NCI-H345 (cell line): ENCODE measurements at regions not wholly inside any gene's neighbourhood (a gene's known extent, or its start where the extent isn't known, plus 50 kb on each side); places are given as distances from the start of the nearest gene placed in this dataset.

Experiments used
- DNase-seq: peaks from one replicate; lab custom pipeline; 2025; lab: John Stamatoyannopoulos, UW

GRCh38 chr11:11177156-11177808, 175.8 kb downstream of the CSNK2A3 start:
- DNase-seq, result no peak

DNA sequence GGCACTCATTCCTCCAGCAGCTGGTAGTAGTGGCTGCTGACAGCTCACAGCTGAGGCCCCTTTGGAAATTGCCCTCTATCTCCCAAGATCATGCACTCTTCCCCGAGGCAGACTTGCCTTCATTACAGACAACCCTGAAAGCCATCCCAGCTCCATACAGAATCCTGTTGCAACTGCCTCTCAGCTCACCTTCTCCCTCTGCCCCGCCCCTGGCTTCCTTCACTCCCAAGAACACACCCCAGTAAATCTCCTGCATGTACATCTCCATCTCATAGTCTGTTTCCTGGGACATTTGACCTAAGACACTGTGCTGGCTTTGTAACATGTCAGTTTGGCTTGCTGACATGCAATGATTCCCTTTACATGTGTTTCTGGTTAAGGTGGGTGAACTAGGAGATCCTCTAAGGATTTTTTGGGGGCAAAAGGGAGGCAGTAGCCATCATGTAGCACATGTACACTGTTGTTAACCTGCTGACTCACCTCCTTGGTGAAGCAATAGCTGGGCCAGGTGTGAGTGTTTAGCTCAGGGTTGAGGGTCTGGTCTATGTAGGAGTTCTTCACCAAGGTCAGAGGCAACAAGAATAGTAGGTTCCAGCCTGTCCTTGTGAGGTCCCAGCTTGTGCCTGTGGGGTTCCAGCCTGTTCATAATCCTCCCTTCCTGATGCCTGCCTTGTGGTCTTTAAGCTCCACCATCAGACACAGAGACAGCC, 179.6 kb downstream of the CSNK2A3 start:
- no peak for DNase-seq

GRCh38 chr11:11171854-11172253, 181.2 kb downstream of the CSNK2A3 start:
- DNase-seq, result no peak

DNA sequence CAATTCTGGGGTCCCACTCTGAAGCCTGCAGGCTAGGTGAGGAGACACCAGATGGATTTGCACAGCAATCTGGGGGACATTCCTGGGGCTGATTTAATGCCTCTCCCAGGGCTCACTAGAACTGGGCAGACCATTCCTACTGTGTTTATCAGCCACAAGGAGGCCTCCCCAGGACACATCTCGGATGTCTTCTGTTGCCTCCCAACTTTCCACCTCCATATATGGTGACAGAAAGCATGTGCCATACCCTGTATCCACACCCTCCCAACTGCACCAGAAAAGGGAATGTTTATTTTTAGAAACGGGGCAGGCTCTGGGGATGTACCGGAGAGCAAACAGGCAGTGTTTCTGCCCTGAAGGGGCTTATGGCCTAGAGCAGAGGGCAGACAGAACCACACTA, 181.8 kb downstream of the CSNK2A3 start:
- no peak for DNase-seq

- DNase-seq, result no peak
Observed at GRCh38 chr11:11170352-11171084, 182.5 kb downstream of the CSNK2A3 start.

- DNase-seq, result no peak
Observed at GRCh38 chr11:11169715-11170351, 183.2 kb downstream of the CSNK2A3 start.

DNA sequence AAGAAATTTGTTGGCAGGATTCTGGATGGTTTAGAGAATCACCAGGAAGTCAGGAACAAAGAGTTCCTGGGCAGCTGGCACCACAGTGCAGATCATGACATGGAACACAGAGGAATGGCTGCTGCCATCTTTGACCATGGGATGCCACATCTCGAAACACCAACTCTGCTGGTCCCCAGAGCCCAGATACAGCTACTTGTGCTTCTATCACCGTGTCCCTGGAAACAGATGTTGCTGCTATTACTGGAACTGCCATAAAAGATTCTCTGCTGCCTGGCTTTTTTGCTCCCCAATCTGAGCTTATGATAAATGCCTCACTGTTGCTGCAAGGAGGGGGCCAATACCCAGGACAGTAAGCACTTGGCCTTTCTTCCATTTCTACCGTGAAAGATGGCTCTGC, 185.2 kb downstream of the CSNK2A3 start:
- no peak for DNase-seq

- DNase-seq, result no peak
Observed at GRCh38 chr11:11164334-11164690, 188.7 kb downstream of the CSNK2A3 start.

- DNase-seq, result no peak
Observed at GRCh38 chr11:11163669-11164333, 189.2 kb downstream of the CSNK2A3 start.

DNA sequence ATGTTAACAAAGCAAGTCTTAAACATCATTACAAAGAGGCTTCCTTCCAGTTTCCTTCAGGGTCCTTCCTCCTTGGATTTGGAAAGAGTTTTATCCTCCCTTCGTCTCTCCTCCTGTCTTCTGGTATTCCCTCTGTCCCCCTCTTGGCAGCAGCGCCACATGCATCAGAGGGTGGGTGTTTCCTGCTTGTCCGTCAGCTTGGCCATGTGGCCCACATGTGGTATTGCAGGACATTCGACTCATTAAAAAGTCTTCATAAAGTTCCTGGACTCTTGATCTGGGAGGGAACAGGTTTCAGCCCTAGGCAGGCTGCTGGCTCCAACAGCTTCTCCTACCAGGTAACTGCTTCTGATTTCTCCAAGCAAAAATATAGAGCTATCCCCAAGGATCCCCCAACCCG, 189.8 kb downstream of the CSNK2A3 start:
- DNase-seq, result no peak

DNA sequence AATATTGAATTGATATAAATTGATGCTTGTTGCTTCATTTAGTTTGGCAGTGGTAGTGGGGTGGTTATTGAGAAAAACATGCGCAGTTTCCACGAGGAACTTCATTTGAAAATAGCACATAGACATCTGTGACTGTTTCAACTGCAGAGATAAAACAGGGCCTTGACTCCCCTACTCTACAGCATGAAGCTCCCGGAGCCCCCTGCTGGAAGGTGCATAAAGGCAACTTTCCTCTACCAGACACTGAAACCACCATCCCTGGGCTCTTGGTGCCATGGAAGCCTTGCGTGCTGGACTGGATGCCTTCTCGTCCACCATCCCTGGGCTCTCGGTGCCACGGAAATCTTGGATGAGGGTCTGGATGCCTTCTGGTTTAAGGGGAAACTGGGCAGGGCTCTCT, 195.9 kb downstream of the CSNK2A3 start:
- peak; percentile 10 for DNase-seq

- DNase-seq, result no peak
Observed at GRCh38 chr11:11155962-11156815, 196.9 kb downstream of the CSNK2A3 start.

GRCh38 chr11:11152877-11153276, 200.2 kb downstream of the CSNK2A3 start:
- no peak for DNase-seq

DNA sequence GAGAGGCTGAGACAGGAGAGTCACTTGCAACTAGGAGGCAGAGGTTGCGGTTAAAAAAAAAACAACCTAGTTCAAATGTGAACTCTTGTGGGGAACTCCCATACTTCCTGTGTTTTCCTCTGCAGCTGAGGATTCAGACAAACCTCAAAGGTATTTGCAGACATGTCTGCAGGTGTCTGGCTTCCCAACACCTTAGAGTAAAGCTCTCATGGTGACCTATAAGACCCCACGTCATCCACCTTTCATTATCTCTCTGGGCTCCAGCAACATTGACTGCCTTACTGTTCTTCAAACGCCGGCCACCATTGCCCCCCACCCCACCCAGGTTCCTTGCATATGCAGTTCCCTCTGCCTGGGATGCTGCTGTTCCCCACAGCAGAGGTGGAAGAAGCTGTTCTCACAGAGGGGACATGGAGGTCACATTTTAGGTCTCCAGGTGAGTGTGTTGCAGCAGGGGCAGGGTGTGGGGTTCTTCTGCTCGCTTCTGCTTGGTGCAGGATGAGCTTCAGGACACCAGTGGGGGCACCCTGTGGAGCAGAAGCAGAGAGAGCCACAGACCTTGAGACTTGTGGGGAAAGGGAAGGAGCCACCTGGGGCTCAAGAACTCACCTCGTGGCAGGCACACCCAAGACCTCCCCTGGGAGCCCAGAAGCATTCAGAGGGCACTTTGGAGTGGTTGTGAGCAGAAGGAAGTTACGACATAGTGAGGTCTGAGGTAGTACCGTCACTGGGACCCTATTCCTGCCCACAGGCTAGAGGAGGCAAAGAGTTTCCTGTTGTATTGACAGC, 203.2 kb downstream of the CSNK2A3 start:
- DNase-seq, result no peak

DNA sequence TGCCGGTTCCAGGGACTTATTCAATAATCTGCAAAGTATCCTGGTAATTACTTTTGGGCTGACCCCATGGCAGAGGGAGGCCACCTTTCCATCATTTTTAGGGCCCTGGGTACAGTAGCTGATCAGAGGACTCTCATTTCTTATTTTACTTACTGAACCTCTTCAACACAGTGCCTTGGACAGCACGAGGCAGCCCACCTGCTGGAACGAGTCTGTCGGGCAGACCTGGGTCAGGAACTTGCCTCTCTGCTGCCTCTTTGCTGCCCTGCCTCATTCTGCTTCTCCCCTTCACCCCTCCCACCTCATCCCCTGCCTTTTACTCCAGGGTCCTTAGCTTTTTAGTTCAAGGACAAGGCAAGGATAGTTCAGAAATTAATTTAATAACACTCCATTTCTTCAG, 204.5 kb downstream of the CSNK2A3 start:
- no peak for DNase-seq

DNA sequence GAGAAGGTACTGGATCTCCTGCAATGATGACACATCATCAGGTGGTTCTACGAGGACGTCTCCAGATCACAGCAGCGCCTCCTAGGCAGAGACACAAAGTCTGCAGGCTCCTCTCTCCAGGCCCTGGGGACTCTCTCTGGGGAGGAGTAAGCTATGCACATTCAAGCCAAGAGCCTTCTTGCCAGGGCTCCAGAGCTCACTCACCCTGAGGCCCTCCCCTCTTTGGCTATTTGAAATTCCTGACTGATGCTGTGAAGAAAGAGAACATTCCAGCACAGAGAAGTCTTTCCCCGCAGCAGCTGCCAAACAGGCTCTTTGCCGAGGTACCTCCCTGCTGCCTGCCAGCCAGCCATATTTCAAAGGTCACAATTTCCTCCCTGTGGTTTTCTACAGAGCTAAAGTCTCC, 204.9 kb downstream of the CSNK2A3 start:
- no peak for DNase-seq

- no peak for DNase-seq
Observed at GRCh38 chr11:11146830-11147229, 206.2 kb downstream of the CSNK2A3 start.

- DNase-seq, result no peak
Observed at GRCh38 chr11:11143849-11144248, 209.2 kb downstream of the CSNK2A3 start.

DNA sequence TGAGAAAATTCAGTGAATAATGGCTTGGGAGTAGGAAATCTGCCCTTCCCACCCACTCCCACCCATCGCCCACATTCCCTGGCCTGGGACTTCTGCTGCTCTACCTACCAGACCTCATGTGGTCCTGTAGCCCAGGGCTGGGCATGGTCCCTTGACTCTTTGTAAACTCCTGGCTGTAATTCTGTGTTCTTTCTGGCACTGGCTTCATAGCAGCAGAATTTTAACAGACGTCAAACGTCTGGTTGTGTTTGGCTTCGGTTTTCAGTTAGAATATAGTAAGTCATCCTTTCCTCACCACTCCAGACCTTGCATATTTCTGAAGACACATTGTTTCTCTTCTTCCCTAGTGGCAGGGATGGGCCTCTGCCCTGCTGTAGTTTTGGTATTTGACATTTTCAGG, 210.6 kb downstream of the CSNK2A3 start:
- DNase-seq, result no peak

DNA sequence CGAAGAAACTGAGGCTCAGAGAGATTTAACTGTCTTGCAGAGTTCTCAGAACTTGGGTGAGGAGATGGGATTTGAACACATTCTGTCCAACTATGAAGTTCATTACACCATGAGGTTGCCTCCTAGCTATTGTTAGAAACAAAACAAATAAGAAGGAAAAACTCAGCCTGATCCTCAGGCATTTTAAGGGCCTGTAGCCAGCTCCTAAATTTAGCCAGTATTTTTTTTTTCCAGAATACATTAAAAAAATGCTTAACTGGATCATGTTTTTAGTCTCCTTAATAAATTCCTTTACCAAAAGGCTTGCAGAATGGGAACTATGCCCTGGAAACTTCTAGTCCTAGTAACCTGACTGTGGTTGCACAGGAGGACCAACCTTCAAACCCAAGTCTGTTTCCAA, 212.0 kb downstream of the CSNK2A3 start:
- DNase-seq, result no peak
